Activated CD4-positive, alpha-beta T cell treated with anti-CD3 and anti-CD28 coated beads for 48 hours (primary cell): ENCODE measurements at regions not wholly inside any gene's neighbourhood (a gene's known extent, or its start where the extent isn't known, plus 50 kb on each side); places are given as distances from the start of the nearest gene placed in this dataset.

Experiments
- DNase-seq: peaks from one replicate; pipeline ENCODE4 v3.0.0-alpha.2; 2020

DNA sequence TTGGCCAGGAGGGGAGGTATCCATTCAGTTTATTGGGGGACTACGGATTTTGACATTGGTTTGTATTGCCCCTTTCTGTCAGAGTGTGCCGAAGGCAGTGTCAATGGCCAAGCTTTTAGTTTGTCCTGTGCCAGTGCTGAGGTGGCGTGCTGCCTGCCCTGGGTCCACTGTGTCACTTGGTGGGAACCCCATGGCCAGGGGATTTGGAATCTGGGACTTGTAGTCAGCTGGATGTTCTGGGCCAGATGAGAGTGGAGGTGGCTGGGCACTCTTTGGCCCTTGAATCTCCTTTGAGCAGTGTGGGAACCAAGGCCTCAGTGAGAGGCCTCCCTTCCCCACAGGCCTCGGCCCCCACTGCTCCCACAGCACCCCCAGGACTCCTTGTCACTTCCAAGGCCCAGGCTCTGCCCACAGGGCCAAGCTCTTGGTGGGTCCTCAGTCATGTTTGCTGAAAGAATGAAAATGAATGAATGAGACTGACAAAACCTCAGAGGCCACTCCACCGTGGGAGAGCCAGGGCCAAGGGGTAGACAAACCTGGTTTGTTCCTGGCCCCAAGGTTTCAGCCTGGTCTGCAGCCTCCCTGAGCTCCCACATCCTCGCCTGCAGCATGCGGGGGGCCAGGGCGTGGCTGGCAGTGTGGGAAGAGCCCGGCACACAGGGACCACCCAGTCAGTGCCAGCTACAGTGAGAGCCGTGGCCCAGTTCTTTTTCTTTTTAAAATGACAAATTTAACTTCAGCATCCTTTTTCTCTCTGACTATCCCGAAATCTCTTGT is 412.2 kb downstream of the MATN1 start:
- no peak for DNase-seq

DNA sequence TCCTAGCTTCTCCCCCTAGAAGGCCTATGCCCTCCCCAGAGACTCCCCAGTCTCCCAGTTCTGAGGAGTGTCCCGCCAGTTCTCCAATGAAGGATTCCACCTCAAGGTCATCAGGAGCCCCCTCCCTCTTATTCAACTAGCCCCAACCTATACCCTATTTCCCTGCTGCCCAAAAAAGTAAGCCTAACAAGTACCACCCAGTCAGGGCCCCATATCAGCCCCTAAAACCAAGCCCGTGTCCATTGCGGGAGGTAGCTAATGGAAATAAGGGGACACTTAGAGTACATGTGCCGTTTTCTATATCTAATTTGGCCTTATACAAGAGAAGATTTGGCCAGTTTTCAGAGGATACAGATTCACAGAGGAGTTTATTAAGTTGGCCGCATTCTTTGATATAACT is 416.2 kb downstream of the MATN1 start:
- DNase-seq: no peak

DNA sequence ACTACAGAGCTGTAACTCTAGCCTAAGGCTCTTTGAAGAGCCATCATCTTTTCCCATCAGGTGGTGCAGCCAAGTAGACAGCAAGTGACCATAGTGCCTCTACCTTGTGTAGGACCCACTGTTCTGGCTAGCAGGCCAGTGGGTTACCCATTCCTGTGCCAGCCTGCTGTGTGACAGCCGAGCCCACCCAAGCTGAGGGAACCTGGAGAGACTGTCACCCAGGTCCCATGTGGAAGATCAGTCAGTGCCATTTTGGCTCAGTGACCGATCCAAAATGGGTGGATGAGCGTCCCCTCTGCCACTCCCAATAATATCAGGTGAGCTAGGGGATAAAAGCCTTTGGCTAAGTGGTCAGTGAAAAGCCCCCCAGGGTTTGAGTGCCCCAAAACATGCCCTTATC is 417.9 kb downstream of the MATN1 start:
- DNase-seq: no peak

DNA sequence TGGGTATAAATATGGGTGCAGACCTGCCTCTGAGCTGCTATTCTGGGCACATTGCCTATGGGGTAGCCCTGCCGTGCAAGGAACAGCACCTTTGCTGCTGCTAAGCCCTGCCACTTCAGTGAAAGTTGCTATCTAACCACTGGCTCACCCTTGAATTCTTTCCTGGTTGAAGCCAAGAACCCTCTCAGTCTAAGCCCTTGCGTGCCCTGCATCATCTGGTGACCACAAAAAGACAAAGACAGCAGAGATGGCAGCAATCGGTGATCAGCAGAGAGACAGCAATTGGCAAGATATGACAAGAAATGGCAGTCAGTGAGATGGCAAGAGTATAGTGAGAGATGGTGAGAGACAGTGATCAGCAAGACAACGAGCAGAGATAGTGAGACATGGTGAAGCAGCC is 418.3 kb downstream of the MATN1 start:
- no peak for DNase-seq

DNA sequence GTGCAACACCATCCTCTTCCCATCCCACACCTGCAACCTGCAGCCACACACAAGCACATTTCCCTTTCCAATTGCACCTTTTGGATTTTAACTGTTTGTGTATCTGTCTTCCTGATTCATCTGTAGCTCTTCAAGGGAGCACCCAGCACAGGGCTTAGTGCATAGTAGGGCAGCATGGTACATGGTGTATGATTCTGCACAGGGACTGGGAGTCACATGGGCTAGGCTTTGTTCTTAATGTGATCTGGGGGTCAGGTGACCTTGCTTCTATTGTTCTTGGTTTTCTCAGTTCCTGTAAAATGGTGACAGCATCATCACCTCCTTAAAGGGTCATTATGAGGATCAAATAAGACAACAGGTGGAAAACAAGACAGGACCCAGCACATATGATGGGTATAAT is 419.3 kb downstream of the MATN1 start:
- no peak for DNase-seq

DNA sequence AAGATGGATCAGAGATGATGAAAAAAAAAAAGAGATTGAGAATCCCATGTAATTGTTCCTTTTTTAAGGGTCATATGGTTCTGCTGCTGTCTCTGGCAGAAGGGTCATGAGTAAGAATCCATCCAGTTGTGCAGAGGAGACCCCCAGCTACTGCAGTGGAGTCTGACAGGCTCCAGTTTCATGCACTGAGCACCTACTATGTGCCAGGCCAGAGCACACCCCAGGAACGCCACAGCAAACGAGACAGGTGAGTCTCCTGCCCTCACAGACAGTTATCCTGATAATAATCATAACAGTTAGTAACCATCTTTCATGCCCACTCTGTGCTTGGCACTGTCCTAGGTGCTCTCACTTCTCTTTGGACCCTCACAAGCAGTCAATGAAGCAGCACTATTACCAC is 420.0 kb downstream of the MATN1 start:
- DNase-seq: no peak

DNA sequence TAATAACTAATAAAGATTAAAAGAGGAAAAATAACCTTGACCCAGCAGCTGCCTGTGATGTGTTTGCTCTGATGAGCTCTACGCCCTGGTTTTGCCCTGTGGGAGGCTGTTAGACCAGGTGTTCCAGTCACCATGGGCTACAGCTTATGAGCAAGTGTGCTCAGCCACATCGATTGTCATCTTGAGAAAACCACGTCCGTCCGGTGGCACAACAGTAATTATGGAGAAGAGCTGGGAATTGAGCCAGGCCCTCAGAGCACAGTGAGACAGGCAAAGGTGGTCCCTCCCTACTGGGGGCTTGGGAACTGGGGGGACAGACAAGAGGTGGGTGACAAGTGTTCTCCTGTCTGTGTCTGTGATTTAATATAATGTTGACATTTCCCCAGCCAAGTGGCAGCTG is 420.5 kb downstream of the MATN1 start:
- DNase-seq: no peak

DNA sequence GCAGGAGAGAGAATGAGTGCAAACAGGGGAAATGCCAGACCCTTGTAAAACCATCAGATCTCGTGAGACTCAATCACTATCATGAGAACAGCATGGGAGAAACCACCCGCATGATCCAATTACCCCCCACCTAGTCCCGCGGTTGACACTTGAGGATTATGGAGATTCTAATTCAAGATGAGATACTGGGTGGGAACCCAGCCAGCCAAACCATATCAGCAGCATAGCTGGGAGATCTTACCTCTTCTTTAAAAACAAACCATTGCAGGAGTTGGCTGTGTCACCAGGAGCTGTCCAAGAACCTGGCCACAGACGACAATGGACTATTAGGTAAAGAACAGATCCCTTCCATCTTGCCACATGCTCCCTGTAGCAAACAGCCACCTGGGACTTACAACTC is 422.7 kb downstream of the MATN1 start:
- no peak for DNase-seq

DNA sequence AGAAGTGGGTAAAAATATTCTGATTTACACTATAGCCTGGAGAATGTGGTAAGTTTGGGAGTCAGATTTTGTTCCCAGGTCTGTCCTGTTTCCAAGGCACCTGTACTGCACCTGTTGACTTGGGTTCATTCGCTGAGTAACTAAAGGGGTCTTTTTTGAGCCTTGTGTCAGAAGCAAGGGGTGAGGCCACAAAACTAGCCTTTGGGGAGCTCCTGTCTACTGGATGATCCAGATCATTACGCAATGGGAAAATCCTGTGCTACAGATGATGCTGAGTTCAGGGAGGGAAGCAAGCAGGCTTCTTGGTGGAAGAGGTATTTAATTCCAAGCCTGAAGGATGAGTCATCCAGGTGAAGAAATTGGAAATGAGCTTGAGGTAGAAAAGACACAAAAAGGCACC is 424.0 kb downstream of the MATN1 start:
- DNase-seq: no peak

DNA sequence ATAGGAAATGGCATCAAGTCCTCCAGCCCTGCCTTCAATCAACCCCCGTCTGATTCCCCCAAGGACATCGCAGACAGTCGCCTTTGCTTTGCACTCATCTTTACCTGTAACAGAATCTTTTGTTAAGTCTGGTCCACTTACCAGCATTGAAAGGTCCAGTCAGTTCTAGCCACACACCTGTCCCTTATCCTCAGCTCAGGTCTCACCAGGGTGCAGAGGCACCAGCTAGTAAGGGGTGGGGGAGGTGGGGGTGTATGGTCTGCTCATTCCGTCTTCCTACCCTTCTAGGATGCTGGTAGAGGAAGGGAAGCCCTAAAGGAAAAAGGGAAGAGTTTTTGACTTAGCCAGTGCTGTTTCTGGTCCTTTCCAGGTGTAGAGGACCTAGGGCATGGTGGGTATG is 427.7 kb downstream of the MATN1 start:
- DNase-seq: no peak

DNA sequence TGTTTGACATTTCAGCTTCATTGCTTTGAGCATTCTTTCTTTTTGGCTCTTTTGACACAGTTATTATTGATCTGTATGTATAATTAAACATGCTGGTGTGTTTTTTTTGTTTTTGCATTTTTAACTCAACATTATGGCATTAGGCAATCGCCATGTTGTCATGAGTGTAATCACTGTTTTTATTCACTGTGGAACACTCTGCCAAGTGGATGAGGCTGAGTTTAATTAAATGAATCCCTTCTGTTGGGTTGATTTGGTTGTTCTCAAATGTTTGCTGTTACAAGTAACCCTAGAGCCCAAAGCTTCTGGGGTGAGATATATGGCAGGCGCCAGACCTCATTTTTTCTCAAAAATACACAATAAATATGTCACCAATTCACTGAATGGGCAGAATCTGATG is 428.1 kb downstream of the MATN1 start:
- no peak for DNase-seq

DNA sequence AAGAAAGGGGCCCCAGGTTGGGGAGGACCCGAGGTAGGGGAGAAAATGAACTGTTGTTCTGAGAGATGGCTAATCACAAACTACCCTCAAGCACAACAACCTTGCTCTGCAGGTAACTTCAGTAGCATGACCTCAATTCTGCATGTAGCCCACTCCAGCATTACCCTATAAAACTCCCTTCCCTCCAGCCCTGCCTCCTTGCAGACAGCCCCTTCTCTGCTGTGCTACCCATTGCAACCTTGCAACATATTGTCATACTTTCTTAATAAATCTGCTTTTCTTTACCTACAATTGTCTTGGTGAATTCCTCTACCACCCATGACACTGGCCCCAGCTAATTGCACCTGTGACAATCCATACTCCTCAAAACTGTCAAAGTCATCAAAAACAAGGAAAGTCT is 428.9 kb downstream of the MATN1 start:
- DNase-seq: no peak

DNA sequence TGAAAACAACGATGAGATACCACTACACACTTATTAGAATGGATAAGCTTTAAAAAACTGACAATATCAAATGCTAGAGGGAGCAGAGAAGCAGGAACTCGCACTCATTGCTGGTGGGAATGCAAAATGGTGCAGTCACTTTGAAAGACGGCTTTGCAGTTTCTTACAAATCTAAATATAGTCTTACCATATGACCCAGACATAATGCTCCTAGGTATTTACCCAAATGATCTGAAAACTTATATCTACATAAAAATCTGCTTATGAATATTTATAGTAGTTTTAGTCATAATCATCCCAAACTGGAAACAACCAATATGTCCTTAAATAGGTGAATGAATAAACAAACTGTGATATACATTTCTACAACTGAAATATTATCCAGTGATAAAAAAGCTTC is 430.9 kb downstream of the MATN1 start:
- DNase-seq: no peak

DNA sequence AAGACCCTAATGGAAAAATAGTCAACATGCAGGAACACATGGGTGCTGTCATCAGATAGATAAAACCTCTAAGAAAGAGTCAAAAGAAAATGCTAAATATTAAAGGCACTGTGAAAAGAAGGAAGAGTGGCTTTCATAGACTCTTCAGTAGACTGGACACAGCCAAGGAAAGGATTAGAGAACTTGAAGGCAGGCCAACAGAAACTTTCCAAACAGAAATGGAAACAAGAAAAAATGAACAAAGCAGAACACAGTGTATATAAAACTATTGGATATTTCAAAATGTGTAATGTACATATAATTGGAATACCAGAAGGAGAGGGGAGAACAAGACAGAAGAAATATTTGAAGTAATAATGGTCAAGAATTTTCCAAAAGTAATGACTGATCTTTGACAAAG is 431.9 kb downstream of the MATN1 start:
- DNase-seq: no peak

DNA sequence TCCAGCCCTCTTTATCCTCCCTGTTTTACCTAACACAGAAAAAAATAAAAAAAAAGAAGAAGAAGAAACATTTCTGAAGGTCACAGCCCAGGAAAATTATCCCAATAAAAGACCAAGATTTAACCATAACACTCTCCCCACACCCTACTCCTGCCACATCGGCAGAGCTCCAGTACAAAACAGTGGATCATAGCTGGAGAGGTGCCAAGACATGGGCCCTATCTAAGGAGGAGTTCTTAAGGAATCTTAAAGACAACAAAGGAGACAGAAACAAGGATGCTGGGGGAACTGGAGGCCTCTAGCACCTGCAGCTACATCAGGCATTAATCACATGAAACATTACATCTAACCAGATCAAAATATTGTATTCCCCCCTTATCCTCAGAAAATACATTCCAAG is 432.8 kb downstream of the MATN1 start:
- DNase-seq: no peak

DNA sequence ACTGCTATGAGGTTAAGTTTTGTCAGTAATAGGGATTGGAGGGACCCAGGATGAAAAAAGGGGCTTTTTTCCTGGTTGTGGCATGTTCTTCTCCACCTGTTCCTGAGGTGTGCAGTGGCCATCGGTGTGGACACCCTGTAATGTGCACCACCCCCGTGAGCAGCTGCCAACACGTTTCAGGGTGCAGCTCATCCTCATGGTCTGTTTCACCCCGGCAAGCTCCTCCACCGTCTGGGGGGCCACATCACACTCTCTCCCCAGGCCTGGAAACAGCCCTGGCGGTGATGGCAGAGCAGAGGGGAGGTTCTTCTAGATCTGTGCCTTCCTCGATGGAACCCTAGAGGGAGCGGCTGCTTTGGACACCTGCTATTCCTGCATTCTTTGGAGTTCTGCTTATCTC is 435.4 kb downstream of the MATN1 start:
- no peak for DNase-seq

DNA sequence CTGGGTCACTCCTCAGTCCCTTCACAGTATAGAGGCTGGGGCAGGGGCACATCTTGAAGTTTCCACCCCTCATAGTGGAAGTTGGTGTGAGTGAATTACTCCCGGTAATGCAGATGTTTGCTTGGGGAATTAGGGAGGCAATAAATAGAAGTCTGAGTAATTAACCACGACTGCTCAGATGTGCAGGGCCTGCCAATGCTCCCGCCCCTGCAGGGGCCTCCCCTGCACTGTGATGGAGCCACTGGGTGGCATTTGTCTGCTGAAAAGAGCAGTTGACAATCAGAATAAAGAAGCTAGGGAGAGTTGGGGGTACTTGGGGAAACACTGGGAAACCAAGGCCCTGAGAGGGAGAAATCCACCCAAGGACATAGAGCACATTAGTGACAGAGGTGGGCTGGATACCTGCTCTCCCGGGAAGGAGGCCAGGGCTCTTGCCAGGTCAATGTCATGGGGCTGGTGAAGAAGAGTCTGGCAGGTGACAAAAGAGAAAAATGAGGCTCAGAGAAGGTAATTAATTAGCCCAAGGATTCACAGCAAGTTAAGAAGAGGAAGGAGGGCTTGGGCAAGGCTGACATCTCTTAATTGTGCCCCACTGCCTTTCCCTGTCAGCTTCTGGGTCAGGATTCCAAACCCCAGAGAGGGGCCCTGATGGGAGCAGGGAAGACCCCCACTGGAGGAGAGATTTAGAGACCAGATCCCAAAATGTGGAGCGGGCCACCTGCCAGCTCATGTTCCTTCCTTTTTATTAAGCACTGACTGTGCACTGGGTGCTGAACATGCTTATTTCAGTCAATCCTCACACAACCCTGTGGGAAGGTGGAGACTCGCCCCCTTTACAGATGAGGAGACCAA is 436.2 kb downstream of the MATN1 start:
- no peak for DNase-seq

DNA sequence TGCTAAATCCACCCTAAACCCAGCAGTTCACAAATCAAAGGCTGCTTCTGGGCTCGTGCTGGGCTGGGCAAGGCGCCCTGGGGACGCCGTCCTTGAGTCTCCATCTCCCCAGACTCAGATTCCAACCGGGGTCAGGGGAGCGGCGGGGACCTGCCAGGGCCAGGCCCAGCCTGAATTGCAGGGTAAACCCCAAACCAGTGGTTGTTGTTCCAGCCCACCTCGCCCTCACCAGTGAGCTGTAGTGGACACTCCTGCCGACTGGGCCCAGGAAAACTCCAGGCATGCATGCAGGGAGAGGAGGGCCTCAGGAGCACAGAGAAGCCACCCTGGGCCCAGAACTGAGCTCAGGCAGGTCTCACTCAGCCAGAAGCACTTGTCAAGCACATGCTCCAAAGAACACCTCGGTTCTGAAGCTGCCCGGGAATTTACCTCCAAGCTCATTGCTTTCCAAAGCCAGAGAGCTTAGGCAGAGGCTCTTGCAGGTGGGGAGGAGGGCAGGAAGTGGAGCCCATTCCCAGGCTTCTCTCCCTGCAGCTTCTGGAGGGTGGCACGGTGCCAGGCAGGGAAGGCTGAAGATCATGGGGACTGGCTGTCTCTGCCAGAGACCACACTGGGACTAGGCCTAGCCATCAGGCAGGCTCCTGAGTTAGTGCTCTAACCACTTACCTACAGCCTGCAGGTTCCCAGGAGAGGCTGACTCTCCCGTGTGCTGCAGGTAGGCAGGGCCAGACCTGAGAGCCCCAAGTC is 437.0 kb downstream of the MATN1 start:
- no peak for DNase-seq

DNA sequence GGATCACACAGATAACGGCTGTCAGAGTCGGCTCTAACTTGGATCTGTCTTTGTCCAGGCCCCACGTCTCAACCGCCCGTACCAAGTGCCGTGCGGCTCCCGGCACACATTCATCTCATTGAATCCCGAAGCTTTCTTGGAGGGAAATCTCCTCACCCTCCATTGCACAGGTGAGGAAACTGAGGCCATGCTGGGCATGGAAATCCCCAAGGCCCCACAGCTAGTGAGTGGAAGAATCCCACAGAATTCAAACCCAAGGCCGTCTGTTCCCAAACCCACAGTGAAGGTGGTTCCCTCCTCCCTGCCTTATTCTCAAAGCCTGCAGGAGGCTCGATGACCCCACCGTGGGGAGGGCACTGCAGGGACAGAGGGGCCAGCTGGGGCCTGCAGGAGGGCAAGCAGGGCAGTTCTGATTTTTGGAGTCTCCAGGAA is 437.9 kb downstream of the MATN1 start:
- no peak for DNase-seq

DNA sequence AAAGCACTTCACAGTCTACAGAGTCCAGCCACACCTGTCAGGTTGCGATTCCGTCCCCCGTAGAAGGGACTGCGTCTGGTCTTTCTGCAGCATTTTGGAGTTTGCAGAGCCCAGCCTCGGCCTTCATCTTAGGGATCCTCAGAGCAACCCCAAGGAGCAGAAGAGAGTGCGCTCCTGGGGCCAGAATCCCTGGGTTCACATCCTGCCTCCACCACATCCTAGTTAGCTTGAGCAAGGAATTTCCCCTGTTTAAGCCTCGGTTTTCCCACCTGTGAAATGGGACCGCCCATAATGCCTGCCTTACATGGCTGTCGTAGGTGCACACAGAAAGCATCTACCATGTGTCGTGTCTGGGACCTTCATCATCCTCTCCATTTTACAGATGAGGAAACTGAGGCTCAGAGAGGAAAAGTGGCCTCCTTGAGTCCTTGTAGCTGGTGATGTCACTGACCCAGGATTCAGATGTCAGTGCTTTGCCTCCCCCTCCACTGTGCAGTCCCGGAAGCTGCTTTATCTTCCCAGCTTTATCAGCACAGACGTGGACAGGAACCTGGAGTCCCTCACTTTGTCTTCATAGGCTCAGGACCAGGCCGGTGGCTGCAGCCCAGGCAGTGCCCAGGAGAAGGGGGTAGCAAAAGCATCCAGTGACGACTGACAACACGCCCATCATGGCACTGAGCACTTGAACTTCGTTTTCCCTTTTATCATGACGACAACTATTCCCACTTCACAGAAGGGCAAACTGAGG is 438.5 kb downstream of the MATN1 start:
- DNase-seq: no peak

DNA sequence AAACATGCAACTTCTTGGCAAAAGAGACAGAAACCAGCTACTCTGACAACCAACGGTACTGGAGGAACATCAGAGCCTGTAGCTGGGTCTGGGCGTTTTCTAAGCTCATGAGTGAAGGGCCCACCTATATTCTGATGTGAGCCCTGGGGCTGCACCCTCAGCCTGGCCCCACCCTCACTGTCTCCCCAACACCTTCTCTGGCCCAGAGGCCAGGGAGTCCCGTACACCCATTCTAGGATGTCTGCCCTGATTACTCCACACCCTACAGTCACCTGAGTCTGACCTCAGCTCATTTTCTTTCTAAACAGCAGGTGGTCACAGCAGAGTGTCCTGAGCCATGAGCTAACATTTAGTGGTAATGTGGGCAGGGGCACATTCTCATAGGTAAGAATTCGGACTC is 439.2 kb downstream of the MATN1 start:
- no peak for DNase-seq

DNA sequence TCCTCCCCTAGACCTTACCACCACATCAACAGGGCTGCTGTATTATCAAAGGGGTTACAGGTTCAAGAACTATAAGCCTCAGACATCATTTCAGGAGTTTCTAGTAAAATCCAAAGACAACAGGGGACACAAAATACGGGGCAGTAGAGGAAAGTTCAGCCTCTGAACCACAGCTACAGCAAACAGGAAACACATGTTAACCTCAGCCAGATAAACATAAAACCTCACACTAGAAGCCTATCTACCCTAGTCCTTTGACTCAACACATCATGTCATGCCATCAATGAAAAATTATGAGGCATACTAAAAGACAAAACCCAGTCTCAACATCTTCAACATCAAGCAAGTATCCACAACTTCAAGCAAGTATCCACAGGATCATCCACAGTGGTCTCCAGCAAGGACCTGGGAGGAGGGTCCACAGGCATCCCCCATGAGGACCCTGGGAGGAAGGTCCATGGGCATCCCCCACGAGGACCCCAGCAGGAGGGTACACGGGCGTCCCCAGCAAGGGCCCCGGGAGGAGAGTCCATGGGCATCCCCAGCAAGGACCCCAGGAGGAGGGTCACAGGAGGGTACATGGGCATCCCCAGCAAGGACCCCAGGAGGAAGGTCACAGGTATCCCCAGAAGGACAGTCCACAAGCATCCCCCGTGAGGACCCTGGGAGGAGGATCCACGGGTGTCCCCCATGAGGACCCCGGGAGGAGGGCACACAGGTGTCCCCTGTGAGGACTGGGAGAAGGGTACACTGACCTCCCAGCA is 440.0 kb downstream of the MATN1 start:
- DNase-seq: no peak
